NCI-H524 (cell line): ENCODE measurements at regions not wholly inside any gene's neighbourhood (a gene's known extent, or its start where the extent isn't known, plus 50 kb on each side); places are given as distances from the start of the nearest gene placed in this dataset.
"Not testable (repeated sequence)": the region's sequence is repeated elsewhere in the genome, so short reads cannot be mapped to it uniquely, and the experiment has no call there.

ENCODE experiments used
- DNase-seq, 2 experiments: peaks; one replicate each; lab custom pipeline; 2025; lab: John Stamatoyannopoulos, UW

- DNase-seq: peak; percentile 29 to 39
These were observed 626.6 kb upstream of the SGCD start for GRCh38 chr5:155700333-155700732.

- DNase-seq: no peak
These were observed 615.1 kb upstream of the SGCD start for GRCh38 chr5:155711882-155712281.

- not testable (repeated sequence) for DNase-seq
These were observed 612.5 kb upstream of the SGCD start for GRCh38 chr5:155714435-155714834.

- DNase-seq: no peak
These were observed 600.7 kb upstream of the SGCD start for GRCh38 chr5:155726267-155726666.

GRCh38 chr5:155727512-155728145, 599.3 kb upstream of the SGCD start:
- DNase-seq: peak; percentile 47 to 72

GRCh38 chr5:155728146-155728856, 598.7 kb upstream of the SGCD start:
- peak; percentile 47 to 80 for DNase-seq

DNA sequence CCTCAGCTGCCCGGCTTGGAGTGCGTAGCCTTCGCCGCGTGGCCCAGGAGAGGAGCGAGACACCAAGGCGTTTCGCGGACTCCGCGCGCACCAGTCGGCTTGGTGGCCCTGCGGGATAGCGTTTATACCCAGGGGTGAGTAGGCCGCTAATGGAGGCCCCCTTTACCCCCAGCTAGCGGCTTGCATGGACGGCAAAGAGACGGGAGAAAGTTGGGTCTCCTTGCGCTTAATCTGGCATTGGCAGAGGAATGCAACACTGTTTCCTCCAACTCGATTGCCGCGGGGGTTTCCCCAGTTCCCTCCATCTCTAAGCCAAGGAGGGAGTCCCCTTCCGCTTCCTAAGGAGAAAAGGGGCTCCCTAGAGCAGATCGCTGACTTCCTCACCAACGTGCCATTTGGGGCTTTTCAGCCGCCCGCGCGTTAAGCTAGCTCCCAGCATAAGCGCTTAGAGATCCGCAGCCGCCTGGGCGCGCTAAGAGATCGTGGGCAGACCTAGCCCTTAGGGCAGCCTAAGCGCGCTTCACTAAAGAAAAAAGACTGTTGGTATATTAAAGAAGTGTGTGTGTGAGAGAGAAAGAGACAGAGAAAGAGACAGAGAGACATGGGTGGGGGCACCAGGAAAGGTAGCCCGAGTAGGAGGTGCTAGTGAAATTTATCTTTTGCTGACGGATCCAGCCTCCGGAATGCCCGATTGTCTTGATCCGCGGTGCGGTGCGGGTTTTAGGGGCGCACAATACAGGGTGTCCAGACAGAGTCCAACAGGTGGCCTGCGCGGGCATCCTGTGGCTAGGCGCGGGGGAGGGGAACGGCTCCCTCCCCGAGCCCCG, 597.9 kb upstream of the SGCD start:
- DNase-seq: peak; percentile 73 to 85

DNA sequence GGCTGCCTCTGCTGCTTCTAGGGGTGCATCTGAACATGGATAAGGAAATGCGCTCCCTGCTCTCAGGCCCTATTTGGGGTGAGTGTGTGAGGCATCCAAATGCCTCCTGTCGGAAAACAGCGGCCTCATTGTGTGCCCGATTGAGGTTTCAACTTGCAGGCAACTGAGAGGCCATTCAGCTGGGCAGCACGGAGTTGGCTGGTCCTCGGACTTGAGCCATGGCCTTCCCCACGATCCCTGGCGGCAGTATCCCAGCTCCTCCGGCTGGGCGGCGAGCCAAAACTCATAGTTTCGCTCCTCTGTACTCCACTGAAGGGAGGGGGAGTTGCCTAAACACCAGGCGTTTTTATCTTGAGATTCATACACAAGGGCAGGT, 597.3 kb upstream of the SGCD start:
- peak; percentile 38 to 57 for DNase-seq

- DNase-seq: no peak
These were observed 594.2 kb upstream of the SGCD start for GRCh38 chr5:155732587-155733376.

DNA sequence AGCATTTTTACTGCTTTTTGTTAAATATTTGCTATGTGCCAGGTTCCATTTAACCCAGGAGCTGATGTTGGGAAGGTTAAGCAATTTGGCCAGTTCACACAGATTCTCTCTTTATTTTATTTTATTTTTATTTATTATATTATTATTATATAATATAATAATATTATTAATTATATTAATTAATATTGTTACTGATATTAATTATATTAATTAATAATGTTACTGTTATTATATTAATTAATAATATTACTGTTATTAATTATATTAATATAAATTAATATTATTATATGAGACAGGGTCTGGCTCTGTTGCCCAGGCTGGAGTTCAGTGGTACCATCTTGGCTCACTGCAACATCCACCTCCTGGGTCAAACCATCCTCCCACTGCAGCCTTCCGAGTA, 593.0 kb upstream of the SGCD start:
- DNase-seq: no peak

DNA sequence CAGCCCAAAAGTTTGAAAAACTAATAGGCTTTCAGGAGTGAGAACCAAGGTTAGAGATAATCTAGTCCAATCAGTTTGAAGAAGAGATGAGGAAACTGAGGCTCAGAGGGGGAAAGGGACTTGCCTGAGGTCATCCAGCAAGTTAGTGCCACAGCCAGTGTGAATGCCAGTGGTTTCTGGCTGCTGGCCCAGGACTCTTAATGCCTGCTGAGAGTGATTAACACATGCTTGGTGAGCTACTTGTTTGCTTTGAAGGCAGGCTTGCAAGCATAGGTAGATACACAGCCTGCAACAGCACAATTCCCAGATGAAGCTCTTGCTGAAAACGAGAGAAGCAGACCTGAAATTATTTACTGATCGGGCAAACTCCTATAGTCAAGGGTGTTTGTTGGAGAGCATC, 591.6 kb upstream of the SGCD start:
- peak; percentile 9 to 48 for DNase-seq

GRCh38 chr5:155738616-155739015, 588.3 kb upstream of the SGCD start:
- no peak for DNase-seq

DNA sequence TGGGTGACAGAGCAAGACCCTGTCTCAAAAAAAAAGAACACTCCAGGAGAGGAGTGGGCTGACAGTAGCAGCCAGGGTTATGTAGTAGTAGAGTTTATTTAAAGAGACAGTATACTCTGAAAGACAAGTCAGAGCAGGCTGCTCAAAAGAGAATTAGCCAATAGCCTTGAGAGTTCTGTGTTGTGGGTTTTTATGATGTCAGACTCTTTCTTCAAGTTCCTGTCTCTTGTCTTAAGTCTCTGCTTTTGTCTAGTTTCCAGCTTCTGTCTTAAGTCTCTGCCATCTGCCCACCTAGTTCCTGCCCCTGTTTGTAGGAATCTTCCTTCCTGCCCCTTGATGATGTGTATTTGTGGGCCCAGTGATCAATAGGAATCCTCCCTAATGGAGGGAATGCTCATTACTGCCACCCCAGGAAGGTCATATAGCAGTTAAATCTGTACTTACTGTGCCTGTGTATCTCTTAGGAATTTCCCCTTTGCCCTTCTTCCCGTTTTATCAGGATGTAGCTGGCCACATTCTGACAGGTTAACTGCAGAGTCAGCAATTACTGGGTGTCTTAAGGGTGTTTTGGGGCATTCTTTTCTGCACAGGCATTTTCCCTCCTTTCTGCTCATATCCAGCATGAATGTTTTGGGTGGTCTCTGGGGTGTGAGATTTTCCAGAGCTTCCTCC, 580.5 kb upstream of the SGCD start:
- DNase-seq: no peak

DNA sequence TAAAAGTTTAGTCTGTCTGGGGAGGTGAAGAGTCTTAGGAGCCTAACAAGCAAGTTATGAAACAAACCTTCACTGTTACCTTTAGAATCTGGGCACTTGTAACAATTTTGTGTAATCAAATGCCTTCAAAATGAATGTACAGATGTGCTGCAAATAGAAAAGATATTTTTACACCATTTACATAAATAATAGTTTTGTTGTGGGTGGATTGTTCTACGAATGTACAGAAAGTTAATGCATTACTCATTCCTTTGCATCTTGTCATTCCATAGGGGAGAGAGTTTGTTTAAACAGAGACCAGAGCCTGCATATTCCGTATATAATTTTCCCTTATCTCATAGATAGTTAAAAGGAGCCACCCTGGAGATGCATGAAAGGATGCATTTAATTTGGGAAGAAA, 576.9 kb upstream of the SGCD start:
- DNase-seq: no peak

GRCh38 chr5:155750571-155750970, 576.4 kb upstream of the SGCD start:
- DNase-seq: no peak

- DNase-seq: no peak
These were observed 572.9 kb upstream of the SGCD start for GRCh38 chr5:155753943-155754581.

DNA sequence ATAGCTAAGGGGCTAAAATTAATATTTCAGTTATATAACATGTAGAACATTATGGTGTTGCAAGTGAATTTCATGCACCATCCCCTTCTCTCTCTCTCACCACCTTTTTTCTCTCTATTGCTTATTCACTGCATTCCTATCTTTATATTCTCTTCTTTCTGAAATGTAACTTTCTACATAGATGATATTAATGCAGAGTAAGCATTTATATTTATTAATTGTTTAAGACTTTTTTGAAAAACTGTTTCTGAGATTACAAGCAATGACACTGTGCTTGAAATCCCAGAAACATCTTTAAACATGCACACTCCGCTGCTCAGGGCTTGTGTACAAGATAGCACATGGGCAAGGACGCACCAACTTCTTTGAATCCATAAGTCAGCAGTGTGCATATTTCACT, 567.7 kb upstream of the SGCD start:
- no peak for DNase-seq

DNA sequence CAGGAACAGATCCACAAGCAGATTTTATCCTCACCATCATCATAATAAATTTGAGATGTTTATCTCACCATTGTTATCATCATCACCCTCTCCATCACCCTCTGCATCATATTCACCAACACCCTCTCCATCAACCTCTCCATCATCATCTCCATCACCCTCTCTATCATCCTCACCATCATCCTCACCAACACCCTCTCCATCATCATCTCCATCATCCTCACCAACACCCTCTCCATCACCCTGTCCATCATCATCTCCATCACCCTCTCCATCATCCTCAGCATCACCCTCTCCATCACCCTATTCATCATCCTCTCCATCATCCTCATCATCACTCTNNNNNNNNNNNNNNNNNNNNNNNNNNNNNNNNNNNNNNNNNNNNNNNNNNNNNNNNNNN, 567.0 kb upstream of the SGCD start:
- DNase-seq: no peak

DNA sequence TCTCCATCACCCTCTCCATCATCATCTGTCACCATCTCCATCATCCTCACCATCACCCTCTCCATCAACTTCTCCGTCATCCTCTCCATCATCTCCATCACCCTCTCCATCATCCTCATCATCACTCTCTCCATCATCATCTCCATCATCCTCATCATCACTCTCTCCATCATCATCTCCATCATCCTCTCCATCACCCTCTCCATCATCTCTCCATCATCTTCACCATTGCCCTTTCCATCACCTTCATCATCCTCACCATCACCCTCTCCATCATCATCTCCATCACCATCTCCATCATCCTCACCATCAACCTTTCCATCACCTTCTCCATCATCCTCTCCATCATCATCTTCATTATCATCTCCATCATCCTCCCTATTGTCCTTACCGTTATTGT, 565.5 kb upstream of the SGCD start:
- DNase-seq: no peak

GRCh38 chr5:155765715-155766114, 561.2 kb upstream of the SGCD start:
- DNase-seq: peak in 1 of 2 experiments; percentile 15

GRCh38 chr5:155767470-155767869, 559.5 kb upstream of the SGCD start:
- DNase-seq: no peak
